HG02798 (cell line): ENCODE measurements at regions not wholly inside any gene's neighbourhood (a gene's known extent, or its start where the extent isn't known, plus 50 kb on each side); places are given as distances from the start of the nearest gene placed in this dataset.
A peak's percentile ranks its signal among the peaks of the same experiment; 100 is the strongest.

ENCODE experiments used
- ATAC-seq: cut with Tn5 transposase; IDR thresholded peaks from one replicate; pipeline ENCODE4 v1.9.1; 2021; ENCODE audit warnings: mild to moderate bottlenecking; ENCODE audit not compliant: unreplicated experiment, poor library complexity

DNA sequence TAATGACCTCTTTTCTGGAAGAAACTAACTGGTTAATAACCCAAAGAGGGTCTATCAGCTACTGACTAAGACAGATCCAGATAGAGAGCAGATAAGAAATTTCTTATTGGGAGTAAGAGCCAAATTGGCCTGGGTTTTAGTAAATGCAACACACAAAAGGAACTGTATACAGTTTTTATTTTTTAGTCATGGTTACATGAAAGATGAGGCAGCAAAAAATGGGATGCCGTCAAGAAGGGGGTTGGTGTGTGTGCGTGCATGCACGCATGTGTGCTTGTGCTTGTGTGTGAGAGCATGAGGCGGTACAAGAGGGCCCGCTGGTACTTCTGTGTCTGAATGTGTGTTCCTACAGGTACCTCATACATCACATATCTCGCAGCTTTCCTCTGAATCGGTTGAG lies 466.2 kb upstream of the HNRNPA3 start:
- no peak for ATAC-seq

DNA sequence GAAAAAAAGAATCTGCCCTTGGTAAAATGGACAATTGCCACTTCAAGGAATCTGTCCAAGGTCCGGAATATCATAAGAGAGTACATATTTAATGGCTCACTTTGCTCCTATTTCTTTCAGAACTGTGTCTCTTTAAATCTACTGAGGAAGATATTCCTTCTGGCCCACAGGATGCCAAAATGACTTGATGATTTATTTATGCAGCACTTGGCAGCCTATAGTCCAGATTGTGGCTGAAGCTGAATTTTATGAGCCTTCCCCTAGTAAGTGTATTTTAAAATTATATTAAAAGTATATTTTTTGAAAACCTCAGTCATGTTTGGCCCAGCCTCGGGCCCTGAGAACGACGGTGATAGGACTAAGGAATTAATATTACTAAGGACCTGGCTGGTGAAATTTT lies 465.1 kb upstream of the HNRNPA3 start:
- ATAC-seq = no peak

DNA sequence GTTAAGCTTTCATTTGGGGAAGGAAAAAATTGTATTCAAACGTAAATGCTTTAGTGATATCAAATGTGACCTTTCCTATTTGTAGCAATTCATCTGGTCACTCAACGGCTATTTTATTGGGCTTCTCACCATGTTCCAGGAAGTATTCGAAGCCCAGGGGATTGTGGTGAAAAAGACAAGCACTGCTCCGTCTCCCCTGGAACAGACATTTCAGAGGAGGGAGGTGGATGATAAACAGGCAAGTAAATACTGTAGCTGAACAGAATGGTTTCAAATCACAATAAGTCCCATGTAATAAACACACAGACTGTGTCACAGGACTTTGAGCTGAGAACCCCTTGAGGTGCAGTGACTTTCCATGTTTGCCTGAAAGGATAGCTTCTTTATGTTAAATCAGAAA lies 464.7 kb upstream of the HNRNPA3 start:
- ATAC-seq = no peak

DNA sequence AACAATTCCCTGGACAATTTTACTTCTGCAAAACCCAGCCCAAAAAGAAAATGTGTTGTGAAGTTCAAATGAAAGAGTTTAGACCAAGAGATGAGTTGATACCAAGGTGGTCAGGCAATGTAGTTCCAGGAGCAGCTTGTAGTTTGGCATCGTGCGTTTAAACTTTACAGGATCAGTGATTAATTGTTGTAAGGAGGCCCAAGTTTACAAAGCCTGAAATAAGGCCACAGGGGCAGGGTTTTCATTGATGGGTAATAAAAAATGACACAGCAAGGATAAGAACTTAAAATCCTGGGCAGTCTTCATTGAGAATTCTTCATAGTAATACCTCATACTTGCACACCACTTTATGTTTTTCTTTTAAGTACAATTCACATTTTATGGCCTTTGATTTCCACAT lies 463.9 kb upstream of the HNRNPA3 start:
- no peak for ATAC-seq

DNA sequence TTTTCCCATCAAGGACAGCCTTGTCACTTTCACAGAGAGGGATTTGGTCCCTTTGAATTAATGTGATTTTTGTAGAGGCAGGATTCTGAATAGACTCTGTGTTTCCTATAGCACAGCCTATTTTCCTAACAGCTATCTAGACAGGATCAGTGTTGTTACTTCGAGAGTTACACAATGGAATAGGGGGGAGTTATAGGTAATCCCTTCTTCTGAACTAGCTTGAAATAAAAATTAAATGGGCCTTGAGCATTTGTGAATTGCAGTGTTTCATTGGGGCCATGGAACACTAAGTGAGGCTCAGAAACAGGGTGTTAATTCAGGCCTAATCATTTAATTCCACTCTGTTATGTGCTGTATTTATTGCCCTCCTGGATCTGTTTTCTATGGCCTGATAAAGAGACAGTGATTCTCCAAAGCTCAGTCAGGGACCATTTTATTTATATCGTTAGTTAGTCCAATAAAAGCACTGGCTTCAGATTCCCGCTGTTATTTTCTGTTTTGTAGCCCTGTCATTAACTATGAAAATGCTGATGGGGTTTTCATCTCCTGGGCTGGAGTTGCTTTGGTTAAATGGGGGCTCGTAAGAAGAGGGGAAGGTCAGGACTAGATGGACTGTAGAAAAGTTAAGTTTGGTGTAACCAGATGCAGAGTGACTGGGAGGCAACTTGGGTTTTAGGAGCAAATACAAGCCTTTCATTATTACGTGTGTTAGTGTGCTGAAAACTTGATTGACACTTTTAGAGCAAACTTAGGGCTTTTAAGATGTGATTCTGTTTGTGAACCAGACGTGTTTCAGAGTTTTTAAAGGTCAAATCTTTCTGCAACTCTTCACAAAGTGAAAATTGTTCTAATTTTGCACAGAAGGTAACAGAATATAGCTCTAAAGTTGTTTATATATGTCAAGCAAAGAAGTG lies 461.0 kb upstream of the HNRNPA3 start:
- ATAC-seq = no peak

DNA sequence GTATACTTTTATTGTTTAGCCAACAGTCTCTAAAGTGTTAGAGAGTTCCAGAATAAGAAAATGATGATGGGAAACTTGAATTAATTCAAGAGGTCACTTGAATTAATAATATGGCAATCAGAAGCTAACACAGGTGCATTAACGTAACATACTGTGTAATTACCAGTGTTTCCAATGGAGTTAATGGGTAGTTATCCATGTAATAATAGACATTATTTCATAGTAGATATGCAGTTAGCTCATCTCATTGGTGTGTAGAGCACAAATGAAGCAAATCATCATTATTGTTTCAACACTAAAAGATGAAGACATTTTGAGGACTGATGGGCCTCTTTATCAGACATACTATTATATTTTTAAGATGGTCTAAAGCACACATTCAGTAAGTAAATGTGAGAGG lies 460.3 kb upstream of the HNRNPA3 start:
- no peak for ATAC-seq

DNA sequence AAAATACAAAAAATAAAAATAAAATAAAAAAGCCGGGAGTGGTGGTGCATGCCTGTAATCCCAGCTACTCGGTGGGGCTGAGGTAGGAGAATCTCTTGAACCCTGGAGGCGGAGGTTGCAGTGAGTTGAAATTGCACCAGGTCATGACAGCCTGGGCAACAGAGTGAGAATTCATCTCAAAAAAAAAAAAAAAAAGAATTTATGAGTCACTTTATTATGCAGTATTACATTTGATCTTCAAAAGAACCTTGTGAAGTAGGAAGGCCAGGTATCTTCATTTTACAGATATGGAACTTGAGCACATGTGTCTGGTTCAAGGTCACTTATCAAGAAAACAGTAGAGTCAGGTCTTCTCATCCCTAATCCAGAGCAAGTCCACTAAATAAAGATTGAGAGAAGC lies 459.4 kb upstream of the HNRNPA3 start:
- ATAC-seq = no peak

DNA sequence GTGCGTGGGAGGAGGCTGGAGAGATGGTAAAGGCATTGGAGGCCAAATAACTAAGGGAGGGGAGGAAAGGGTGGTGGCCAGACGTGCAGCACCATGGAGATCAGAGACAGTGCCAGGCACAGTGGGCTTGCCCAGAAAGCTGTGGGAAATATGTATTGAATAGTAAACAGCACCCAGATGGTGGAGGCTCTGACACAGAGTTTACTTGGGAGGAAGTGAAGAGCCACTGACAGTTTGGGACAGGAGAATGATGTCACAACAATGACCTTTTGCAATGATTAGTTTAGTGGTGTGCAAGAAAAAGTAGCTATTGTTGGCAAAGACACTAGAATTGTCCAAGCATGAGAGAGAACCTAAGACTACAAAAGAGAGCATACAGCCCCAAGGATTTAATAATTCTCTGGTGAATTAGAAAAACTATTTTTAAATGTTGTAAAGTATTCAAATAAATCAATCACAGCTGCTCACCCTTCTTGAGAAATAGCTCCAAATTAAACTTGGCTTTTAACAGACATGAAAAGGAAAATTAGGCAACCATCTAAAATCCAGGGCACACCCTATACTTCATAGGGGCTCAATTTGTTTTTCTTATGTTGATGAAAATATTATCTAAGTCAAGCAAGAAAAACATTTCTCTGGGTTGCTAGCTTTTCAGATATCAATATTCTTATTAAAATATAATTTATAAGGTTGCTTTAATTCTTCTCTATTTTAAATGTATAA lies 458.7 kb upstream of the HNRNPA3 start:
- ATAC-seq = no peak

DNA sequence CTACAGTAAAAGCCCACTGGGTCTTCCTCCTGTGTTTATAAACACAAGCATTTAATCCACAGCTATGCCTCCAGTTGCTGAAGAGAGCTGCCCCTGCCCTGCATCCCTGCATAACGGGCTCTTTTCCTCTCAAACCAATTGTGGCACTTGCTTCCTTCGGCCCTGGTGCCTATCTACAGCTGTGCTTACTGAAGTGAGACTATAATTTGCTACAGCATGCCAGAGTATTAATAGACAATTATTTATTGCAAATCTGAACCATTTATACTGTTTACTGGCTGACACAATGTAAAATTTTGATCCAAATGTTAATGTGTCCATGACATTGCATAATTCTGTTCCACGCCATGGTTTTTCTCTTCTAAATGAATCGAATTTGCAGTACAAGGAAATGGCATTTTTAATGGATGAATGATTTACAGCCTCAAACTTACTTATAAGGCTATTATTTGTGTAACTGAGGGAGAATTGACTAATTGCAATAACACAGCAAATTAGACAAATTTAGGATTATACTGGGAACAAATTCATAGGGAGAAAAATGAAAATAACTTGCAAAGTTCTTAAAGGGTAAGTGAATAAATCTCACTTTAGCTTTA lies 457.0 kb upstream of the HNRNPA3 start:
- ATAC-seq = no peak

DNA sequence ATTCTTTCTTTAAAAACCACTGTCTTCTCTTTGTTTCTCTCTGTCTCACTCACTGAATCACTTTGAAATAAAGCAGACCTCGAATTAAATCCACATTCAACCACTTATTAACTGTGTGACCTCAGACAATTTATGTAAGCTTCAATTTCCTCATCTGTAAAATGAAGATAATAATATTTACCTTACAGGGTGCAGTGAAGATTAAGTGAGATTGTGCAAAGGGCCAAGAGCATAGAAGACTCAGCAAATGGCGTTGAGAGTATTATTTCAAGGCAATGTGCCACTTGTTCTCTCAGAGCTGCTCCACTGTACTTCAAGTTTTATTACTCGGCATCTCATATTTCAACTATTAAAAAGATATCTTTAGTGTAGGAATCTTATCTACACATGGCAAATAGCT lies 454.2 kb upstream of the HNRNPA3 start:
- no peak for ATAC-seq

DNA sequence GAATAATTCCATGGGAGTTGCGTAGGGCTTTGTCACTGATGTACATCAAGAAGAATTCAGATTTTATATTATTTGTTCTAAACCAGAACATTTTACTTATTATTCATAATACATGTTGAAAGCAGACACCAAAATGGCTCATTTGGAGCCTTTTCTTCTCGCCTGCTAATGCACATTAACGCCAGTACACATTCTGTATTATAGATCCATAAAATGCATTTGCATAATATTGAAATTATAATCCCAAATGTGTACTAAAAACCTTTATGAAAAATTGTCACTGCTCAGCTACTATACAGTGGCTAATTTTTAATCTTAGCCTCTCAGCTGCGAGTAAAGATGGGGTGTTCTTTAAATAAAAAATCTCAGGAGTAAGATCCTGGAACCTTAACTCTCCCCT lies 452.2 kb upstream of the HNRNPA3 start:
- ATAC-seq = no peak

DNA sequence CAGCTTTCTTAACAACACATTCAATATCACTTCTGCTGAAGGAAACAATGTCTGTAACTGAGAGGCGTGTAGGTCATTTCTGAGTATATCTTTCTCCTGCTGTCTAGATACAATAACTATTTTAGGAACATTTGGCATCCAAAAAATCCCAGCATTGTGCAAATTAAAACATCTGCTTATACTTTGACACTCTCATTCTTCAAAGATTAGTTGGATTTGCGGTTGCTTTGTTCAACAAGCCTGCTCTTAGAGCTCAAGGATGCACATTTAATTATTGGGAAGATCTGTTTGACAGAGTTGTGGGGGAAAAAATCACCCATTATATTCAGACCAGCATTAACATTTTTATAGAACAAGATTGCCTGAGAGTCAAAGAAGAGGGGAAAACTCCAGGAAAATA lies 449.5 kb upstream of the HNRNPA3 start:
- no peak for ATAC-seq

DNA sequence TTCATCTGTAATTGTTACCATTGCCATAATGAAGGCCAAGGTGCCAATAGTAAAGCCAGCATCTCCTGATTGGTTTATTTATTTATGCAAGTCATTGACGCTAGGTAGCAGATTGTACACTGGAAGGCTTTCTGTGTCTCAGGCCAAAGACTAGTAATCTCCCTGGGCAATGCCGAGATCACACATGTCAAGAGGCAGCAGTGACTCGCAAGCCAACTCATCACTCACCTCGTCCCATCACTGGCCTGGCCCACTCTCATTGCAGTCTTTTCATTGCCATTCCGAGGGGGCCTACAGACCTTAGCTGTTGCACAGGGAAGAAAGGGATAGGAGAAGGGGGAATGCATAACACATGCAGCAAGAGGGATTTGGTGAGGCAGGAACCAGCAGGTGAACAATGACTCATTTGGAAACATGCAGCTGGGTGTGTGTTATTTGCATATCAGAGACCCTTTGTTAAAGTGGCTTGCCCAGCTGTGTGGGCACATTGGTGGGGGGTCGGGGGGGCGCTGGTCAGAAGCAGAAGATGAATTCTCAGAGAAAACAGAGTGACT lies 448.7 kb upstream of the HNRNPA3 start:
- peak; percentile 71 for ATAC-seq

DNA sequence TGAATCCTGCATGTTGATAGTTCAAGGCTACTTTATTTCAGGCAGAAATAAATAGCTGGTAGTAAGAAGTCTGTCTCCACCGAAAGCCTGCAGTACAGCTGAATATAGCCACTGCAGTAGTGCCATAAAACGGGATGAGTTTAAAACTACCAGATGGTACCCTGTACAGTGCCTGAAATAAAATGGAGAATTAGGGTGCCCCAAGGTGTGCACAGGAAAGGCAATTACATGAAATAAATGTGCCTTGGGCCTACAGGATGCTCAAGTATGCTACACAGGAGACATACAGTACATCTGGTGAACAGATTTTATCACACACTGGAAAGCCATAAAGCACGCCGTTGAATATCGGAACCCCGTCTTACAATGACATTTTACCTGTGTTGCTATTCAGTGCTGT lies 447.7 kb upstream of the HNRNPA3 start:
- no peak for ATAC-seq

DNA sequence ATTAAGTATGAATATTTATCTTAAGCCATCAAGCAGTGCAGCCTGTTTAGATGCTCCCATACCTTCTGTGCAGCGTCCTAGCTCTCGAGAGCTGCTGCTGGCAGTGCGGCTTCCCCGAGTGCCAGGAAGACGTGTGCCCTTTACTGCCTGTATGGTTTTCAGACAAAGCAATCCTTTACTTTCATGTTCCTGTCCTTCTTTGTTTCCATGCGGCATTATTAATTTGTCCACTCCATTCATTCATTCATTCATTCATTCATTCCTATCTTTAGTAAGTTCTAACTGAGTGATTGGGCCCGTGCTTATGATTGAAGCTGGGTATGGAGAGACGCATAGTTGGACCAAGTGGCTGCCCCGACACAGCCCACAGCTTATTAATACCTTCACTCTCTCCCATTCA lies 446.6 kb upstream of the HNRNPA3 start:
- ATAC-seq = no peak

DNA sequence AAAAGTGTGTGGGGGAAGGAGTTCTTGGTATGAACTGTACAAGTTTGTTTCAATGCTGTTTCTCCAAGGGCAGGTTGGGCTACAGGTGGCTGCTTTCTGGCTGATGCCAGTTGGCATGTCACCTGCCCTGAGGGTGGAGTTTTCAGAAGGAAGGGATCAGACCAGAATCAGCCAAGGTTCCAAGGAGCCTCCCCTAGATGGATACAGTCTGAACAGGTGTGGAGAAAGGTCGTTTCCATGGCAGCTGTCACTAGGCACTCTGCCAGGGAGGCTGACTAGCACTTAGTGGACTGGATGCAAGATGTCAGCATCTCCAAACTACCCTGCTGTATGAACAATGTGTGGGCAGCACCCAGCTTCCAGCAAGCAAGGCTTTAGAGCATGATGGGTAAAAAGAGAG lies 444.4 kb upstream of the HNRNPA3 start:
- no peak for ATAC-seq

DNA sequence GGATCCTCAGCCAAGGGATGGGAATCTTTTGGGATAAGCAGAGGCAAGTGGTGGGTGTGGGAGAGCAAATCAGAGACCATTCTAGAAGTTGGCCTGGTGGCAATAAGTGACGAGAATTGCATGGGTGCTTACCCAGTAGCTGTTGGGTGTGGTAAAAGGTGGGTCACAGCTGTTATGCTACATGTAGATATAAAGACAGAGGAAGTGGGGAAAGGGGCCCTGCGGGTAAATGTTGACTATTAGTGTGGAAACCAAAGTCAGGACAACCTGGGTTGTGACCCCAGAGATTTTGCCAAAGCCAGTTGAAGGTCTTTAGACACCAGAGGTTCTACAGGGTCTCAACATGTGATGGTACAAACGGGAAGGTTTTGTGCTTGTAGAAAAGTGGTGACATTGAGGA lies 443.6 kb upstream of the HNRNPA3 start:
- ATAC-seq = no peak

DNA sequence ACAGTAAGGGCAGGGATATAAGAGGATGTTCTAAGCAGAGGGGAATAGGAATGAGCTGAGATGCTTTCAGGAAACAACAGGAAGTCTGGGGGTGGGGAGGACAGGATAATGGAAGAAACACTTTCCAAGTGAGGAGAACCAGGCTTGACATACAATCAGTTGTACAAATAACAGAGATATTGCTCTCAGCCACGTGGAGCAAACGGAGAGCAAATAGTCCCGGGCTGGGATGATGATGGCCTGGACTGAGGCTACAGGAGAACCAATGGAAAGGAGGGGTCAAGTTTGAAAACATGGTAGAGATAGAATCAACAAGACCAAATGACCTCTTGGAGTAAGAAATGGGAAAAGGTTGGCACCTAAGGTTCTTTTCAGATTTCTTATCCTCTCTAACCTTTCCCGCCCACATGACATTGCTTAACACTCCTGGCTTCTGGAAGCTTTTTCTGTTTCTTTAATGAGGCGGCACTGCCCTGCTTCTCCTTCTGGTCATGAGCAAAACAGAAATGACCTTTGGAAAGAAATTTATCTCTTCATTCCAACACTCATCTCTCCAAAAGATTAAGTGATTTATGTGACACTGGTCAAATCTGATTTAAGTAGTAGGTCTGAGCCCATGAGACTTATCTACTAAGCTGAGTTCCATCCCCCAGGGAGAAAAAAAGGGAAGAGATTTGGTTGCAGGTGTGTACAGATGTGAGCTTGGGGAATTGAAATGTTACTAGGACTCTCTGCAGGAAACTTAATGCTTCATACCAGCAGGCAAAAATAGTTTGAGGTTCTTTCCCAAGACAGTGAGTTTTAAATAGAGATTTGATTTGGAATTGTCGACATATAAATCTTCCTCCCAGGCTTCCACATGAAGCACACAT lies 442.9 kb upstream of the HNRNPA3 start:
- ATAC-seq = no peak

DNA sequence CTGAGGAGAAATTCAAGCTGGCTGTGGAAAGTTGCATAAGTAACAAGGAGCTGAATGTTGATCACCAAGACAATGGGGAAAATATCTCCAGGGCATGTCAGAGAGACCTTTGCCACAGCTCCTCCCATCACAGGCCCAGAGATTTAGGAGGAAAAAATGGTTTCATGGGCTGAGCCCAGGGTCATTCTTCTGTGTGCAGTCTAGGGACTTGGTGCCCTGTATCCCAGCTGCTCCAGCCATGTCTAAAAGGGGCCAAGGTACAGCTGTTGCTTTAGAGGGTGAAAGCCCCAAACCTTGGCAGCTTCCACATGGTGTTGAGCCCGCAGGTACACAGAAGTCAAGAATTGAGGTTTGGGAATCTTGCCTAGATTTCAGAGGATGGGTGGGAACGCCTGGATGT lies 439.8 kb upstream of the HNRNPA3 start:
- no peak for ATAC-seq

DNA sequence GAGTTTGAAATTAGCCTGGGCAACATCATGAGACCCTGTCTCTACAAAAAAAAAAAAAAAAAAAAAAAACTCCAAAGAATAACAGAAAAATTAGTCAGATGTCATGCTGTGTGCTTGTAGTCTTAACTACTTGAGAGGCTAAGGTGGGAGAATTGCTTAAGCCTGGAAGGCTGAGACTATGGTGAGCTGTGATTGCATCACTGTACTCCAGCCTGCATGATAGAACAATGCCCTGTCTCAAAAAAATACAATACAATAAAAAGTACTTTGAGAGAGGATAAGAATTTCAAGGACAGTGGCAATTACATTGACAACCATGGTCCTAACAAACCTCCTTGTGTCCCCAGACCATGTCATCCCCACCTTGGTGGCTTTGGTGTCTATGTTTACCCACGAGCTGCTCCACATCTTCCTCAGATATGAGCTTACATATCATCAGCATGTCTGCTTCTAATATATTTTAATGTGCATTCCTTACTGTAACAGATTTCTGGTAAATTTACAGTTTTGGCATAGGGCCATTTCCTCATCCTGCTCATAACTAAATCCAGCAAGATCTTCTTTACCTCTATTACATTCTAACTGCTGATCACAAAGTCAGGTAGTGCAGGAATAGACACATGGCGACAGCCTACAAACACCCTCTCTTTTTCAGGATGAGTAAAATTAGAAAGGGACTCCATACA lies 437.7 kb upstream of the HNRNPA3 start:
- ATAC-seq = no peak
